Ramos (cell line): ENCODE measurements at regions not wholly inside any gene's neighbourhood (a gene's known extent, or its start where the extent isn't known, plus 50 kb on each side); places are given as distances from the start of the nearest gene placed in this dataset.

Experiments used
- in situ Hi-C: fragments of 300-500 bp; cut with MboI; formaldehyde crosslinking; loops from one replicate; pipeline ENCODE4 v1.14.3; 2022; ENCODE audit warnings: low sequenced_read_pairs; ENCODE audit not compliant: unreplicated experiment

- in situ Hi-C loops: no loop called here
These were observed 160.6 kb upstream of the PLCXD3 start for GRCh38 chr5:41670854-41671479.

GRCh38 chr5:41670216-41670615 lies 159.8 kb upstream of the PLCXD3 start:
- in situ Hi-C loops: no loop called here

- in situ Hi-C loops: no loop called here
These were observed 150.9 kb upstream of the PLCXD3 start for GRCh38 chr5:41661254-41661653.

GRCh38 chr5:41656597-41656996 lies 146.2 kb upstream of the PLCXD3 start:
- in situ Hi-C loops: no loop called here

- in situ Hi-C loops: no loop called here
These were observed 139.7 kb upstream of the PLCXD3 start for GRCh38 chr5:41650131-41650530.

- in situ Hi-C loops: loop anchor here (10.0 kb wide), 1 partner anchor 385 kb away; no protein-coding TSS in a partner anchor
These were observed 139.3 kb upstream of the PLCXD3 start for GRCh38 chr5:41649659-41650058.

GRCh38 chr5:41648996-41649395 lies 138.6 kb upstream of the PLCXD3 start:
- in situ Hi-C loops: loop anchor here (10.0 kb wide), 1 partner anchor 384 kb away; no protein-coding TSS in a partner anchor

GRCh38 chr5:41641621-41642020 lies 131.2 kb upstream of the PLCXD3 start:
- in situ Hi-C loops: loop anchor here (10.0 kb wide), 1 partner anchor 377 kb away; no protein-coding TSS in a partner anchor

GRCh38 chr5:41638685-41639084 lies 128.3 kb upstream of the PLCXD3 start:
- in situ Hi-C loops: no loop called here

GRCh38 chr5:41637869-41638268 lies 127.5 kb upstream of the PLCXD3 start:
- in situ Hi-C loops: no loop called here

GRCh38 chr5:41637424-41637823 lies 127.0 kb upstream of the PLCXD3 start:
- in situ Hi-C loops: no loop called here

GRCh38 chr5:41636605-41637004 lies 126.2 kb upstream of the PLCXD3 start:
- in situ Hi-C loops: no loop called here

GRCh38 chr5:41629897-41630296 lies 119.5 kb upstream of the PLCXD3 start:
- in situ Hi-C loops: no loop called here

GRCh38 chr5:41625571-41625970 lies 115.2 kb upstream of the PLCXD3 start:
- in situ Hi-C loops: no loop called here

- in situ Hi-C loops: no loop called here
These were observed 111.0 kb upstream of the PLCXD3 start for GRCh38 chr5:41621420-41621819.

- in situ Hi-C loops: no loop called here
These were observed 107.6 kb upstream of the PLCXD3 start for GRCh38 chr5:41617843-41618515.

- in situ Hi-C loops: no loop called here
These were observed 100.0 kb upstream of the PLCXD3 start for GRCh38 chr5:41610386-41610785.

- in situ Hi-C loops: no loop called here
These were observed 90.3 kb upstream of the PLCXD3 start for GRCh38 chr5:41600731-41601130.

GRCh38 chr5:41598011-41598410 lies 87.6 kb upstream of the PLCXD3 start:
- in situ Hi-C loops: no loop called here

- in situ Hi-C loops: no loop called here
These were observed 77.3 kb upstream of the PLCXD3 start for GRCh38 chr5:41587668-41588067.

- in situ Hi-C loops: no loop called here
These were observed 64.8 kb upstream of the PLCXD3 start for GRCh38 chr5:41575110-41575779.
